T47D (cell line): ENCODE measurements at regions not wholly inside any gene's neighbourhood (a gene's known extent, or its start where the extent isn't known, plus 50 kb on each side); places are given as distances from the start of the nearest gene placed in this dataset.
"Not testable (repeated sequence)": the region's sequence is repeated elsewhere in the genome, so short reads cannot be mapped to it uniquely, and the experiment has no call there.

ENCODE experiments used
- DNase-seq, 2 experiments: peaks; one replicate each; pipeline versions ENCODE4 v3.0.0 to v3.0.0-alpha.2; 2011 to 2012; ENCODE audit warnings: low read depth in 1 of 2, low spot score in 1 of 2
- JUND ChIP-seq: IDR thresholded peaks from 2 replicates; pipeline ENCODE4 v1.6.1; 2012; ENCODE audit warnings: low read depth
- in situ Hi-C: cut with HindIII; loops from 2 replicates; pipeline ENCODE4 v1.10.0; 2016; ENCODE audit warnings: low sequenced_read_pairs, low pct_unique_long_range_greater_than_20kb

GRCh38 chr4:64713256-64713840, 304.1 kb upstream of the TECRL start:
- in situ Hi-C loops: no loop called here

GRCh38 chr4:64712590-64712989, 303.3 kb upstream of the TECRL start:
- TF ChIP-seq JUND: no peak
- DNase-seq: no peak
- in situ Hi-C loops: no loop called here

More at GRCh38 chr4:64713256-64713840, 304.1 kb upstream of the TECRL start:
- peak in 1 of 2 experiments; percentile 50 for DNase-seq
- TF ChIP-seq JUND: no peak

- in situ Hi-C loops: no loop called here
- DNase-seq: no peak
- no peak for TF ChIP-seq JUND
These were observed 296.7 kb upstream of the TECRL start for GRCh38 chr4:64705989-64706388.

GRCh38 chr4:64698171-64698570, 288.9 kb upstream of the TECRL start:
- in situ Hi-C loops: no loop called here

GRCh38 chr4:64682946-64683345, 273.7 kb upstream of the TECRL start:
- no peak for TF ChIP-seq JUND
- in situ Hi-C loops: no loop called here
- no peak for DNase-seq

More at GRCh38 chr4:64698171-64698570, 288.9 kb upstream of the TECRL start:
- TF ChIP-seq JUND: no peak
- no peak for DNase-seq

GRCh38 chr4:64682481-64682880, 273.2 kb upstream of the TECRL start:
- in situ Hi-C loops: no loop called here
- no peak for TF ChIP-seq JUND
- no peak for DNase-seq

- DNase-seq, in situ Hi-C loops: not testable (repeated sequence)
These were observed 263.9 kb upstream of the TECRL start for GRCh38 chr4:64673121-64673520.

- in situ Hi-C loops: no loop called here
- no peak for DNase-seq
- no peak for TF ChIP-seq JUND
These were observed 261.4 kb upstream of the TECRL start for GRCh38 chr4:64670647-64671046.

GRCh38 chr4:64643841-64644240, 234.6 kb upstream of the TECRL start:
- no peak for TF ChIP-seq JUND
- in situ Hi-C loops: no loop called here
- no peak for DNase-seq

GRCh38 chr4:64642936-64643335, 233.7 kb upstream of the TECRL start:
- in situ Hi-C loops: no loop called here

GRCh38 chr4:64640402-64640801, 231.2 kb upstream of the TECRL start:
- DNase-seq, in situ Hi-C loops: not testable (repeated sequence)

More at GRCh38 chr4:64642936-64643335, 233.7 kb upstream of the TECRL start:
- DNase-seq: no peak
- no peak for TF ChIP-seq JUND

- no peak for TF ChIP-seq JUND
- DNase-seq: no peak
- in situ Hi-C loops: no loop called here
These were observed 216.2 kb upstream of the TECRL start for GRCh38 chr4:64625438-64625837.

- in situ Hi-C loops: no loop called here
These were observed 208.6 kb upstream of the TECRL start for GRCh38 chr4:64617800-64618199.

GRCh38 chr4:64614276-64614675, 205.0 kb upstream of the TECRL start:
- in situ Hi-C loops: no loop called here
- DNase-seq: no peak
- TF ChIP-seq JUND: no peak

More at GRCh38 chr4:64617800-64618199, 208.6 kb upstream of the TECRL start:
- DNase-seq: peak in 1 of 2 experiments; percentile 47
- no peak for TF ChIP-seq JUND
